ENCODE measurements at regions not wholly inside any gene's neighbourhood (a gene's known extent, or its start where the extent isn't known, plus 50 kb on each side); places are given as distances from the start of the nearest gene placed in this dataset.

DNA sequence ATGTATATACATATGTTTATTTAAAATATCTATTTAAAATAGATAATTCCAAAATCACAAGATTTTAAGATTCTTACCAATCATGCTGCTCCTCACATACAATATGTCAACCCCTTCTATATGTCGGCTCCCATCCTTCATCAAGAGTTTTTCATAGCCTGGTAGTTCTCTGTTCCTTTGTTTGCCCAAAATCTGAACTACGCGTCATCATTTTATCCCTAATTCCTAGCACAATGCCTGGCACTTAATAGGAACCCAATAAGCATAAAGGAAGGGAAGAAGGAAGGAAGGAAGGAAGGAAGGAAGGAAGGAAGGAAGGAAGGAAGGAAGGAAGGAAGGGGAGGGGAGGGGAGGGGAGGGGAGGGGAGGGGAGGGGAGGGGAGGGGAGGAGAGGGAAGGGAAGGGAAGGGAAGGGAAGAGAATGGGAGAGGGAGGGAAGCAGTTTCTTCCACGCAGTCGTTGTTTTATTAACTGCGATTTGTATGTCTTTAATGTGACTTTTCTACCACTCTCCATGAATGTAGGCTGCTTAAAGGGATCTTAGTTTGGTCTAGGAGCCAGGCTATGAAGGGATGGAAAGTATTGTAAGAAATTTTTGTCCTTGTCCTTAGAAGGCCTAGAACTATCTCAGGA is 83.3 kb upstream of the PCGF5 start:
- no peaks in the 10 kb centered on the region for H3K27me3 ChIP-seq (replicated peaks in 1 of 7)
- H3K4me3 ChIP-seq = no peak overlapping the region
- no peaks in the 10 kb centered on the region for H3K36me3 ChIP-seq
- intact Hi-C loops (cut with DNase I; ENCODE audit: low total_unique reads) = no loop called here
- no peak overlapping the region for H3K27ac ChIP-seq
- TF ChIP-seq POLR2AphosphoS5 (IDR thresholded peaks at IDR 0.05) = no peak
- TF ChIP-seq, protein P1, sequence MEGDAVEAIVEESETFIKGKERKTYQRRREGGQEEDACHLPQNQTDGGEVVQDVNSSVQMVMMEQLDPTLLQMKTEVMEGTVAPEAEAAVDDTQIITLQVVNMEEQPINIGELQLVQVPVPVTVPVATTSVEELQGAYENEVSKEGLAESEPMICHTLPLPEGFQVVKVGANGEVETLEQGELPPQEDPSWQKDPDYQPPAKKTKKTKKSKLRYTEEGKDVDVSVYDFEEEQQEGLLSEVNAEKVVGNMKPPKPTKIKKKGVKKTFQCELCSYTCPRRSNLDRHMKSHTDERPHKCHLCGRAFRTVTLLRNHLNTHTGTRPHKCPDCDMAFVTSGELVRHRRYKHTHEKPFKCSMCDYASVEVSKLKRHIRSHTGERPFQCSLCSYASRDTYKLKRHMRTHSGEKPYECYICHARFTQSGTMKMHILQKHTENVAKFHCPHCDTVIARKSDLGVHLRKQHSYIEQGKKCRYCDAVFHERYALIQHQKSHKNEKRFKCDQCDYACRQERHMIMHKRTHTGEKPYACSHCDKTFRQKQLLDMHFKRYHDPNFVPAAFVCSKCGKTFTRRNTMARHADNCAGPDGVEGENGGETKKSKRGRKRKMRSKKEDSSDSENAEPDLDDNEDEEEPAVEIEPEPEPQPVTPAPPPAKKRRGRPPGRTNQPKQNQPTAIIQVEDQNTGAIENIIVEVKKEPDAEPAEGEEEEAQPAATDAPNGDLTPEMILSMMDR (IDR thresholded peaks at IDR 0.05 in 8 of 11, conservative IDR thresholded peaks at IDR 0.05 in 3 of 11) = no peak
- no peak for TF ChIP-seq POLR2A (IDR thresholded peaks at IDR 0.05)
- H3K9me3 ChIP-seq = no peaks in the 10 kb centered on the region
- WGBS, 5 donors = 94 to 98% (median 96%) methylated on average over 6 of the region's 6 CpGs
- no peaks in the 10 kb centered on the region for H3K4me1 ChIP-seq
- DNase-seq = no peak

DNA sequence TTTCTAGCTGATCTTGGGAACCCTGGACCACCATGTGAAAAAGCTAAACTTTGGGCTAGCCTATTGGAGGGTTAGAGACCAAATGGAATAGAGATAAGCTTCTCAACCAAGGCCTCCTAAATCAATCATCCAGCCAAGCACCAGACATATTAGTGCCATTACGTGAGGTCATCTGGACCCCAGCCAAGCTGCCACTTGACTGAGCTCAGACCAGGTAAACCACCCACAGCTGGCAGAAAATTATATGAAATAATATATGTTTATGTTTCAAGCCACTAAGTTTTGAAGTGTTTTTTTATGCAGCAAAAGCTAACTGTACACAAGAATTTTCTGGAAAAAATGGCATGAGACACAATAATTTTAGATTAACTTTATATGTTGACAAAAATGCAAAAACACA is 82.6 kb upstream of the PCGF5 start:
- 64 to 83% (median 79%) methylated on average over 1 of the region's 1 CpG for WGBS, 5 donors
- Histone ChIP-seq H3K27ac (no peak overlapping the region), H3K9me3 (no peaks in the 10 kb centered on the region), H3K27me3 (replicated peaks in 1 of 7) (no peaks in the 10 kb centered on the region), H3K4me1 (no peaks in the 10 kb centered on the region), H3K4me3 (no peak overlapping the region), H3K36me3 (no peaks in the 10 kb centered on the region)
- no peak for DNase-seq
- intact Hi-C loops (cut with DNase I; ENCODE audit: low total_unique reads) = no loop called here
- TF ChIP-seq POLR2A (IDR thresholded peaks at IDR 0.05) (no peak), POLR2AphosphoS5 (IDR thresholded peaks at IDR 0.05) (no peak)
- TF ChIP-seq, protein P1 (IDR thresholded peaks at IDR 0.05 in 8 of 11, conservative IDR thresholded peaks at IDR 0.05 in 3 of 11) = no peak

DNA sequence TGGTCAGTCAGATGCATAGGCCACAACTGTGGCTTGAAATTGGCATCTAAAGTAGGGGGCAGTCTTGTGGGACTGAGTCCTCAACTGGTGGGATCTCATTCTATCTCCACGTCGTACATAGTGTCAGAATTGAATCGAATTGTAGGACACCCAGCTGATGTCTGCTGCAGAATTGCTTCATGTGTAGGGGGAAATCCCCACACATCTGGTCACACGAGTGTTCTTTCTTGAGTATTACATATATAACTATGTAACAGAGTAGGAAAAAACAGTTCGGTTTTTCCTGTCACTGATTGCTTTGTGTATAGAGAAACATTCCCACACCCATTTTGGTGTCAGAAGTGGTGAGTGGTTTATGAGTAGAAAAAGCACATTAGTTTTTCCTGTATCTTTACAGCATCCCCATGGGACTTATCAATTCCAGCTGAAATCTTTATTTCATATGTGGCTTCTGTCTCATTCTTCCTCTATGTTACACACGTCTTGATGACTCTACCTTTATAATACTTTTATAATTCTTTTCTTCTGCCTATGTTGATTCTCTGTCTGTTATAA is 79.4 kb upstream of the PCGF5 start:
- WGBS, 5 donors = 51 to 79% (median 60%) methylated on average over 6 of the region's 6 CpGs
- no peaks in the 10 kb centered on the region for H3K9me3 ChIP-seq

DNA sequence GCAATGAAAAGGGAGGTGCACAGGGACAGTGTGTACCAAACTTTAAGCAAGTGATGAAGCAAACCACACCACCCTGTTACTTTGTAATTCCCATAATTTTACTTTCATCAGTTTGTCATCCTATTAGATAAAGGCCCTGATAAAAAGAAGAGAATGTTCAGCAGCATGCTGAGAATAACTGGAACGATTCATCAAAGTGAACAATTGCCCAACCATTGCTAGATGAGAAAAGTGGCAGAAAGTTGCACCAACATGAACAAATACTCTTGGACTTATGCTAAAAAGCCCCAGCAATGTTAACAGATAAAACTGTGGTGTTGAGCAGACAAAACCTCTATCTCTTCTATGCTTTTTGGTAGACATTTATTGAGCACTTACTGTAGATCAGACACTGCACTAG is 75.5 kb upstream of the PCGF5 start:
- H3K27ac ChIP-seq = no peak overlapping the region
- H3K9me3 ChIP-seq = no peaks in the 10 kb centered on the region
- no peak for DNase-seq
- intact Hi-C loops (cut with DNase I; ENCODE audit: low total_unique reads) = no loop called here
- no peaks in the 10 kb centered on the region for H3K27me3 ChIP-seq (replicated peaks in 1 of 7)
- no peaks in the 10 kb centered on the region for H3K4me1 ChIP-seq
- TF ChIP-seq, protein P1 (IDR thresholded peaks at IDR 0.05 in 8 of 11, conservative IDR thresholded peaks at IDR 0.05 in 3 of 11) = no peak
- TF ChIP-seq POLR2AphosphoS5 (IDR thresholded peaks at IDR 0.05) (no peak), POLR2A (IDR thresholded peaks at IDR 0.05) (no peak)
- H3K36me3 ChIP-seq = no peaks in the 10 kb centered on the region
- H3K4me3 ChIP-seq = no peak overlapping the region
- 0 to 88% (median 38%) methylated on average over 1 of the region's 1 CpG for WGBS, 5 donors

More for the DNA sequence above, 79.4 kb upstream of the PCGF5 start:
- Histone ChIP-seq H3K4me1 (no peaks in the 10 kb centered on the region), H3K27me3 (replicated peaks in 1 of 7) (no peaks in the 10 kb centered on the region), H3K27ac (no peak overlapping the region), H3K36me3 (no peaks in the 10 kb centered on the region), H3K4me3 (no peak overlapping the region)
- intact Hi-C loops (cut with DNase I; ENCODE audit: low total_unique reads) = no loop called here
- TF ChIP-seq POLR2AphosphoS5 (IDR thresholded peaks at IDR 0.05) (no peak), POLR2A (IDR thresholded peaks at IDR 0.05) (no peak)
- TF ChIP-seq, protein P1 (IDR thresholded peaks at IDR 0.05 in 8 of 11, conservative IDR thresholded peaks at IDR 0.05 in 3 of 11) = no peak
- no peak for DNase-seq
